ENCODE measurements at regions not wholly inside any gene's neighbourhood (a gene's known extent, or its start where the extent isn't known, plus 50 kb on each side); places are given as distances from the start of the nearest gene placed in this dataset.
"Not testable (repeated sequence)": the region's sequence is repeated elsewhere in the genome, so short reads cannot be mapped to it uniquely, and the experiment has no call there.

GRCh38 chr1:190011585-190011984 is 466.1 kb downstream of the BRINP3 start:
- DNase-seq (ENCODE audit: insufficient read length, low spot score), result no peak
- no peak for FAIRE-seq

- not testable (repeated sequence) for FAIRE-seq; DNase-seq (ENCODE audit: insufficient read length, low spot score)
Observed at GRCh38 chr1:190019151-190019550, 458.5 kb downstream of the BRINP3 start.

DNA sequence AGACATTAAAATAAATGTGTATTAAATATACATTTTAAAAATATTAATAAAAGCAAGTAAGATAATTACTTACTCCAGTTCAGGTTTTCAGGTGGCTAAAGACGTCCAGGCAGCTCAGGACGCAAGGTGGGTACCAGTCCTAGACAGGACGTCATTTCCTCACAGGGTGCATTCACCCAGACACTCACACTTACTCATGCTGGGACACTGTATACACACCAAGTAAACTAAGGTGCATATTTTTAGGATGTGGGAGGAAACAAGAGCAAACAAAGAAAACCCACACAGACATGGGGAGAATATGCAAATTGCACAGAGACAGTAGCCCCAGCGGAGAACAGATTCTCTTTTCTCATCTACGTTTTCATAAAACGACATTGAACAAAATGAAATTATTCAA is 457.9 kb downstream of the BRINP3 start:
- FAIRE-seq, result no peak
- DNase-seq (ENCODE audit: insufficient read length, low spot score), result no peak

DNA sequence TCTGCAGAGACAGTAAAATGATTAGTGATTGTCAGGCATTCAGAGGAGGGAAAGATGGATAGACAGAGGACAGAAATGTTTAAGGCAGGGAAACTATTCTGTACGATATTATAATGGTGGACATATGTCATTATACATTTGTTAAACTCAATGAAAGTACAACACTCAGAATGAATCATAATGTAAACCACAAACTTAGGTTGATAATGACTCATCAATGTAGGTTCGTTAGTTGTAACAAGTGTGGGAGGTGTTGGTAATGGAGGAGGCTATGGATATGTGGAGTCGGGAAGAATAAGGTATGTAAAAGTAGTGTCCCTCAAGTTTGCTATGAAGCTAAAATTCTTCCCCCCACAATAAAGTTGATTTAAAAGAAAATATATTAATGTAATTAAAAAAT is 455.0 kb downstream of the BRINP3 start:
- DNase-seq (ENCODE audit: insufficient read length, low spot score) (peak; percentile 8), FAIRE-seq (no peak)

DNA sequence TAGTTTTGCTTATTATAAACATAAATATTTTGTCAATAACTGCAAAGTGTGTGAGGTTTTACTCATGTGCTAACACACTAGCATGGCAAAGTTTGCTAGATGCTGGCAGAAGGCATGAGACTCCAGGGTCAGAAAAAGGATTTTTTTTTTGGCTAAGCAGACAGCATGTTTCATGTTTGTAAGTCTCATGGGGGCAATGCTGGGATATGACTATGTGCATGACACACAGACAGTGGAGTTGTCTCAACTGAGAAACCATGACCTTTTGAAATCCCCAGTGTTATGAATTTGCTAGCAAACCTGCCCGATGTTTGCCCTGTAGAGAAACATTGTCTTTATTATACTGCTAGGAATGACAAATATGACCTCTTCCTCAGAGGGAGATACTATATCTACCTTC is 448.2 kb downstream of the BRINP3 start:
- DNase-seq (ENCODE audit: insufficient read length, low spot score) (no peak), FAIRE-seq (no peak)

DNA sequence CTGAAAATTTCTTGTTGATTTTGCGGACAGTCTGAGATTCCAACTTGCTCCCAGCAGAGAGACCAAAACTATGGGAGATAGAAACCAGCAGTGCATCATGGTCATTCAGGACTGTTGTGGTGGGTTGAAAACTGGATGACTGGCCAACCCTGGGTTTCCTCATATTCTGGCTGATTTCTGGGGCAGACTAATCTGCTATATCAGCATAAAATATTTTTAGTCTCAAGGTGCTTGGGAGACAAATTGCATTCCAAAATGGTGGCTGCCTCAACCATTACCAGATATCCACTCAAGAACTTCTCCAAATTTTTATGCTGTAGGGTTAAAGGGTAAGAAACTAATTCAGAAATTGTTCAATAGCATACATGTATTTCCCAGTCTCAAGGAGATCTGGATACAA is 434.0 kb downstream of the BRINP3 start:
- DNase-seq (ENCODE audit: insufficient read length, low spot score) (no peak), FAIRE-seq (no peak)

GRCh38 chr1:190046231-190046630 is 431.4 kb downstream of the BRINP3 start:
- DNase-seq (ENCODE audit: insufficient read length, low spot score) (no peak), FAIRE-seq (no peak)

Measured in HTR-8/SVneo (cell line).